ENCODE measurements at regions not wholly inside any gene's neighbourhood (a gene's known extent, or its start where the extent isn't known, plus 50 kb on each side); places are given as distances from the start of the nearest gene placed in this dataset.
A peak's percentile ranks its signal among the peaks of the same experiment; 100 is the strongest.

DNA sequence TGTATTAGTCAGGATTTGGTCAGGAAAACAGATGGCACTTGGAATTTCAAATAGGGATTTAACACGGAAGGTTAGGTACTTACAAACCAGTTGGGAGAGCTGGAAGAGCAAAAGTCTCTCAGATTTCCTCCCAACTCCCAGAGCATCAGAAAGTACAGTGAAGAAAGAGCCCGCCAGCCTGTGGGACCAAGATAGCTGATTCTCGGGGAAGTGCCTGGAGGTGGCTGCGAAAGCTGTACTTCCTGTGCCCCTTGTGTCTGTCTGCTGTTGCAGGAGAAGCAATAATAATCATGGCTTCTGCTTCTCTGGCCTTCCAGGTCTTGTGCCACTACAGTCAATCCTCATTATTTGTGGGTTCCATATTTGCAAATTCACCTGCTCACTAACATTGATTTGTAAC is 221.0 kb upstream of the BCOR start:
- no peak overlapping the region for H3K4me3 ChIP-seq (ENCODE audit: low read depth, low read length)
- TF ChIP-seq, protein P1, sequence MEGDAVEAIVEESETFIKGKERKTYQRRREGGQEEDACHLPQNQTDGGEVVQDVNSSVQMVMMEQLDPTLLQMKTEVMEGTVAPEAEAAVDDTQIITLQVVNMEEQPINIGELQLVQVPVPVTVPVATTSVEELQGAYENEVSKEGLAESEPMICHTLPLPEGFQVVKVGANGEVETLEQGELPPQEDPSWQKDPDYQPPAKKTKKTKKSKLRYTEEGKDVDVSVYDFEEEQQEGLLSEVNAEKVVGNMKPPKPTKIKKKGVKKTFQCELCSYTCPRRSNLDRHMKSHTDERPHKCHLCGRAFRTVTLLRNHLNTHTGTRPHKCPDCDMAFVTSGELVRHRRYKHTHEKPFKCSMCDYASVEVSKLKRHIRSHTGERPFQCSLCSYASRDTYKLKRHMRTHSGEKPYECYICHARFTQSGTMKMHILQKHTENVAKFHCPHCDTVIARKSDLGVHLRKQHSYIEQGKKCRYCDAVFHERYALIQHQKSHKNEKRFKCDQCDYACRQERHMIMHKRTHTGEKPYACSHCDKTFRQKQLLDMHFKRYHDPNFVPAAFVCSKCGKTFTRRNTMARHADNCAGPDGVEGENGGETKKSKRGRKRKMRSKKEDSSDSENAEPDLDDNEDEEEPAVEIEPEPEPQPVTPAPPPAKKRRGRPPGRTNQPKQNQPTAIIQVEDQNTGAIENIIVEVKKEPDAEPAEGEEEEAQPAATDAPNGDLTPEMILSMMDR (conservative IDR thresholded peaks at IDR 0.05; ENCODE audit: low read depth, low read length): no peak
- DNase-seq (ENCODE audit: low read depth): no peak

DNA sequence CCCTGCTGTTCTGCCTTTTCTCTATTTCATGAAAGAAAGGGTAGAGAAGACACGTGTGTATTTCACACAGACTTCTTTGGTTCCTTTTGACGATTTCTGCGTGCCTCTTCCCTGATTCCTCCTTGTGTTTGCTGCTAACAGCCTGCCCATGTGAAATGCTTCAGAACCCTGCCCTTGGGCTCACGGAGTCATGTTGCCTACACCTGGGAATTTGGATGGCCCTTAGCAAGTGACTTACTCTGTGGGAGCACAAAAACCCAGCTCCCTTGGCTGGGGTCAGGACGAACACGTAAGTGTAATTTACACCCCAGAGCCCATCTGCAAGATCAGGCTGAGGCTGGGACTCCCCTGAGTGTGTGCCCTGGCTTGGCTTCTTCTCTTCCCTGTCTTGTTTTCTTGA is 220.3 kb upstream of the BCOR start:
- TF ChIP-seq, protein P1 (conservative IDR thresholded peaks at IDR 0.05; ENCODE audit: low read depth, low read length): no peak
- no peak overlapping the region for H3K4me3 ChIP-seq (ENCODE audit: low read depth, low read length)
- DNase-seq (ENCODE audit: low read depth): no peak

DNA sequence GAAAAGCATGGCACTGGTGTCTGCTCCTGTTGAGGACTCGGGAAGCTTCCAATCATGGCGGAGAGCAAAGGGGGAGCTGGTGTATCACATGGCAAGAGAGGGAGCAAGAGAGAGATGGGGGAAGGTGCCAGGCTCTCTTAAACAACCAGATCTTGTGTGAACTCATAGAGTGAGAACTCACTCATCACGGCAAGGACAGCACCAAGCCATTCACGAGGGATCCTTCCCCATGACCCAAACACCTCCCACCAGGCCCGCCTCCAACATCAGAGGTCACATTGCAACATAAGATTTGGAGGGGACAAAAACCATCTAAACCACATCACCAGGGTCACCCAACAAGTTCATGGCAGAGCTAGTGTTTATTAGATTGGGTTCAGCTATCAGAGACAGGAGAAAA is 218.7 kb upstream of the BCOR start:
- TF ChIP-seq, protein P1 (conservative IDR thresholded peaks at IDR 0.05; ENCODE audit: low read depth, low read length): no peak
- no peak overlapping the region for H3K4me3 ChIP-seq (ENCODE audit: low read depth, low read length)
- DNase-seq (ENCODE audit: low read depth): no peak

DNA sequence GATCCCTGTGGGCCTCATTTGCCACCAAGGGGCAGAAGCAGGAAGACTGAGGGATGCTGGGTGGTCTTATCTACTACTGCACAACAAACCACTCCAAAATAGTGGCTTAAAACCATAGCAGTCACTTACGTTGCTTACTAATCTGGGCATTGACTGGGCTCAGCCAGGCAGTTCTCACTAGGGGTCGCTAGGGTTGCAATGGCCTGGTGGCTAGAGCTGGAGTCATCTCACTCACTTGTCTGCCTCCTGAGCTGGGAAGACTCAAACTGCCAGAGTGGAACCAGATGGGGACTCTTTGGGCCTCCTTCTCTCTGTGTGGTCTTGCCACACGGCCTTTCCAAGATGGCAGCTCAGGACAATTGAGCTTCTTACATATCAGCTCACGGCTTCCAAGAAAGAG is 216.3 kb upstream of the BCOR start:
- TF ChIP-seq, protein P1 (conservative IDR thresholded peaks at IDR 0.05; ENCODE audit: low read depth, low read length): peak; percentile 34
- DNase-seq (ENCODE audit: low read depth): no peak
- H3K4me3 ChIP-seq (ENCODE audit: low read depth, low read length): no peak overlapping the region

DNA sequence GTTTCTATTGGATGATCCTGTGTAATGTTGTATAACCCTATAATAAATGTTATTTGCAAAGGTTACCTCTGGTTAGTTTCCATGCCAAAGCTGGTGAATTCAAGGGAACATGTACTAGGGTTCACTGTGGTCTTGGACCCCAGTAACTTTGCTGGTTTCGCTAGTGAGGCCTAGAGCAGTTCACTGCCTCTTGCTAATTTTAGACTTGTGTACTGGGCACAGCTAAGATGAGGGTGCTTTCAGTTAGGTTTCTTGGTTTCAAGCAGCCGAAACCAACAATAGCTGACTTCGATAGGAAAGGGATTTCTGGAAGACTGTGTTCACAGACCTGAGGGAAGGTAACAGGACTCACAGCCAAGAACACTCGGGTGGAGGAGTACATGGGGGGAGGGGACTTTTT is 215.5 kb upstream of the BCOR start:
- TF ChIP-seq, protein P1 (conservative IDR thresholded peaks at IDR 0.05; ENCODE audit: low read depth, low read length): no peak
- DNase-seq (ENCODE audit: low read depth): no peak
- no peak overlapping the region for H3K4me3 ChIP-seq (ENCODE audit: low read depth, low read length)

DNA sequence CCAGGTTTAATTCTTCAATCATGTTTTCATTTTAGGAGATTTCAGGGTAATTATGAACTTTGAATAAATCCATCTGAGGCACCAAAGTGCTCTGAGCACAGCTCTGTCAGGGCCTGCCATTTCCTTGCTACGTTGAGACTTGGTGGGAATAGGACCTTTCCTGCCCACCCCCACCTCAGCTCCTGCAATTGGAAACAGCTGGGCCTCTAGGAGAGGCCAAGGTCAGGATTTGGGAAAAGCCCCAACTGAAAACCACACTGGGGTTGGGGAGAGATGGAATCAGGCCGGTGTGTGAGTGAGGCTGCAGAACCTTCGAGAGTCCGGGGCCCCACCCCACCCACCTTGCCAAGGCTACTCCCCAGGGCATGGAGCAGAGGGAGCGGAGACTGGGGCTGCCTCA is 212.7 kb upstream of the BCOR start:
- DNase-seq (ENCODE audit: low read depth): no peak

DNA sequence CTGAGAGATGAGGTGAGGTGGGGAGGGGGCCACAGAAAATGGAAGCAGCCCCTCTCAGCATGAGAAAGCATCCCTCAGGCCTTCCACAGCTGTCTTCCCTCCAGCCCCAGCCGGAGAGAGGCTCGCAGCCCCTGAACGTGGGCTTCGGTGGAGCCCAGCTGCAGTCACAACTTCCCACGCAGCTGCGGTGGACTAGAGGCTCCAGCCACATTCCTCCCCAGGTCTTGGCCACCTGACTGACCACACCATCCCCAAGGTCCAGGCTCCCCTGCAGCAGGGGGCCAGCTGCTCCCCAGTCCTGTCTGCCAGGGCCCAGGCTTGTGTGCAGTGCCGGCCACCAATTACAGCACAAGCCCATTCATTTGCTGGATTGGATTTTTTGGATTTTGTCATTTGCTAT is 212.3 kb upstream of the BCOR start:
- H3K4me3 ChIP-seq (ENCODE audit: low read depth, low read length): no peak overlapping the region
- no peak for DNase-seq (ENCODE audit: low read depth)
- TF ChIP-seq, protein P1 (conservative IDR thresholded peaks at IDR 0.05; ENCODE audit: low read depth, low read length): no peak

More for the DNA sequence above, 212.7 kb upstream of the BCOR start:
- no peak overlapping the region for H3K4me3 ChIP-seq (ENCODE audit: low read depth, low read length)
- TF ChIP-seq, protein P1 (conservative IDR thresholded peaks at IDR 0.05; ENCODE audit: low read depth, low read length): no peak
